H1 (cell line): ENCODE measurements at regions not wholly inside any gene's neighbourhood (a gene's known extent, or its start where the extent isn't known, plus 50 kb on each side); places are given as distances from the start of the nearest gene placed in this dataset.

Experiments
- CTCF ChIA-PET: fragments of 300-600 bp; sonication (Branson Sonifier 250); formaldehyde crosslinking; loops from one replicate; lab custom pipeline; 2021; ENCODE audit not compliant: partially characterized antibody; lab: Charles Lee
- POLR2A ChIA-PET: fragments of 300-600 bp; sonication (Branson Sonifier 250); formaldehyde crosslinking; loops from one replicate; lab custom pipeline; 2021; ENCODE audit warnings: inconsistent platforms; ENCODE audit not compliant: partially characterized antibody; lab: Charles Lee
- DNase-seq, 2 experiments: peaks; one replicate each; pipeline versions ENCODE4 v3.0.0 to v3.0.0-alpha.2; 2010 to 2022; ENCODE audit warnings: low spot score in 2 of 2, low read depth in 1 of 2, mixed read lengths in 1 of 2
- FAIRE-seq: peaks from 2 replicates; lab custom pipeline; 2011; peaks lifted over from hg19 to GRCh38; lab: Jason Lieb, UNC
- H2AFZ ChIP-seq: 2 replicates; pipeline ENCODE4 v1.8.1; 2012; ENCODE audit warnings: low read length, inconsistent platforms
- H2AK5ac ChIP-seq: 2 replicates; pipeline ENCODE4 v1.6.1; 2013; ENCODE audit warnings: low read depth, low read length
- H2BK120ac ChIP-seq: replicated peaks from 2 replicates; pipeline ENCODE3; 2013; ENCODE audit warnings: low read depth, low read length, inconsistent platforms
- H2BK12ac ChIP-seq: 2 replicates; pipeline ENCODE4 v1.6.1; 2013; ENCODE audit warnings: low read depth, low read length
- H2BK15ac ChIP-seq: 2 replicates; pipeline ENCODE4 v1.6.1; 2013; ENCODE audit warnings: low read length
- H2BK20ac ChIP-seq: 2 replicates; pipeline ENCODE4 v1.6.1; 2013; ENCODE audit warnings: low read length
- H2BK5ac ChIP-seq: 2 replicates; pipeline ENCODE4 v1.6.1; 2013; ENCODE audit warnings: low read depth, low read length
- H3K14ac ChIP-seq: 2 replicates; pipeline ENCODE4 v1.6.1; 2013; ENCODE audit warnings: inconsistent platforms; ENCODE audit not compliant: insufficient read length
- H3K18ac ChIP-seq: 2 replicates; pipeline ENCODE4 v1.6.1; 2013; ENCODE audit warnings: low read length; ENCODE audit errors: extremely low read depth
- H3K23ac ChIP-seq: 2 replicates; pipeline ENCODE4 v1.6.1; 2013; ENCODE audit warnings: inconsistent platforms; ENCODE audit not compliant: insufficient read length
- H3K23me2 ChIP-seq: 2 replicates; pipeline ENCODE4 v1.6.1; 2013; ENCODE audit warnings: low read depth, low read length
- H3K27ac ChIP-seq: 2 replicates; pipeline ENCODE4 v1.6.1; 2011; ENCODE audit warnings: low read depth, low read length, inconsistent platforms
- H3K27me3 ChIP-seq, 4 experiments: replicated peaks in 1 of 4; 1 replicate in 1 of 4; 2 replicates in 3 of 4; pipeline versions ENCODE4 v1.6.1 to v1.8.1; 2011 to 2013; ENCODE audit warnings: low read length in 3 of 4, mild to moderate bottlenecking in 3 of 4, inconsistent platforms in 2 of 4, mixed read lengths in 2 of 4, moderate library complexity in 1 of 4; ENCODE audit not compliant: control insufficient read depth in 3 of 4, insufficient read depth in 3 of 4; ENCODE audit errors: extremely low read depth in 1 of 4
- H3K36me3 ChIP-seq, 4 experiments: 2 replicates each; pipeline versions ENCODE4 v1.6.1 to v1.8.1; 2011 to 2013; ENCODE audit warnings: mild to moderate bottlenecking in 4 of 4, low read length in 3 of 4, moderate library complexity in 2 of 4, control low read depth in 1 of 4, inconsistent platforms in 1 of 4; ENCODE audit not compliant: insufficient read depth in 4 of 4, control insufficient read depth in 2 of 4
- H3K4ac ChIP-seq: replicated peaks from 2 replicates; pipeline ENCODE3; 2013; ENCODE audit warnings: low read length, low read depth, mixed read lengths, inconsistent platforms; ENCODE audit not compliant: insufficient read length
- H3K4me1 ChIP-seq, 4 experiments: replicated peaks in 1 of 4; 1 replicate in 1 of 4; 2 replicates in 3 of 4; pipeline versions ENCODE4 v1.6.1 to v1.8.1; 2011 to 2013; ENCODE audit warnings: low read length in 3 of 4, inconsistent platforms in 2 of 4, mixed read lengths in 1 of 4; ENCODE audit not compliant: insufficient read depth in 4 of 4, control insufficient read depth in 3 of 4
- H3K4me2 ChIP-seq, 2 experiments: 2 replicates each; pipeline versions ENCODE4 v1.6.1 to v1.8.1; 2011 to 2013; ENCODE audit warnings: low read depth in 2 of 2, low read length in 2 of 2, control low read depth in 1 of 2, inconsistent platforms in 1 of 2, mild to moderate bottlenecking in 1 of 2; ENCODE audit not compliant: insufficient read depth in 1 of 2
- H3K4me3 ChIP-seq, 4 experiments: fragments of 200-600, 300-600 bp in 1 of 4; sonication (generic), shearing (Covaris generic), sonication (Bioruptor Twin) in 1 of 4; 2 replicates each; pipeline versions ENCODE4 v1.5.1 to v1.8.1; 2011 to 2016; ENCODE audit warnings: low read length in 4 of 4, low read depth in 3 of 4, control low read depth in 2 of 4, inconsistent platforms in 2 of 4, mild to moderate bottlenecking in 2 of 4, mixed read lengths in 1 of 4, moderate library complexity in 1 of 4; ENCODE audit not compliant: insufficient read depth in 2 of 4; ENCODE audit errors: extremely low read depth in 1 of 4
- H3K56ac ChIP-seq: replicated peaks from 2 replicates; pipeline ENCODE3; 2013; ENCODE audit warnings: low read depth, mild to moderate bottlenecking, mixed read lengths, low read length, inconsistent platforms; ENCODE audit not compliant: insufficient read length
- H3K79me1 ChIP-seq: 2 replicates; pipeline ENCODE4 v1.6.1; 2013; ENCODE audit warnings: low read depth, low read length, control low read depth
- H3K79me2 ChIP-seq, 2 experiments: 2 replicates each; pipeline versions ENCODE4 v1.6.1 to v1.8.1; 2012 to 2013; ENCODE audit warnings: low read length in 2 of 2, mild to moderate bottlenecking in 2 of 2, inconsistent platforms in 1 of 2; ENCODE audit not compliant: insufficient read depth in 2 of 2, control insufficient read depth in 1 of 2
- H3K9ac ChIP-seq, 4 experiments: replicated peaks in 1 of 4; 1 replicate in 1 of 4; 2 replicates in 3 of 4; pipeline versions ENCODE4 v1.6.1 to v1.8.1; 2011 to 2013; ENCODE audit warnings: low read depth in 3 of 4, low read length in 3 of 4, control low read depth in 2 of 4, mild to moderate bottlenecking in 2 of 4, moderate library complexity in 2 of 4, inconsistent platforms in 1 of 4; ENCODE audit errors: extremely low read depth in 1 of 4
- H3K9me3 ChIP-seq, 2 experiments: 2 replicates each; pipeline versions ENCODE4 v1.6.1 to v1.8.1; 2012 to 2013; ENCODE audit warnings: mild to moderate bottlenecking in 2 of 2, moderate library complexity in 2 of 2, control low read depth in 1 of 2, inconsistent platforms in 1 of 2, low read depth in 1 of 2, low read length in 1 of 2, mixed read lengths in 1 of 2; ENCODE audit not compliant: insufficient read depth in 2 of 2
- H4K20me1 ChIP-seq, 2 experiments: replicated peaks in 1 of 2; 2 replicates each; pipeline versions ENCODE3 to v1.8.1; 2011 to 2013; ENCODE audit warnings: inconsistent platforms in 2 of 2, low read length in 2 of 2, mild to moderate bottlenecking in 1 of 2; ENCODE audit not compliant: insufficient read depth in 2 of 2, control insufficient read depth in 1 of 2
- H4K5ac ChIP-seq: 2 replicates; pipeline ENCODE4 v1.6.1; 2013; ENCODE audit warnings: low read length, low read depth, mixed read lengths, inconsistent platforms; ENCODE audit not compliant: insufficient read length
- H4K8ac ChIP-seq: 2 replicates; pipeline ENCODE4 v1.8.0; 2013; ENCODE audit warnings: mild to moderate bottlenecking, moderate library complexity, low read length, inconsistent platforms; ENCODE audit not compliant: insufficient read depth; ENCODE audit errors: extremely low read depth
- H4K91ac ChIP-seq: replicated peaks from 2 replicates; pipeline ENCODE3; 2013; ENCODE audit warnings: low read length, mixed read lengths, inconsistent platforms; ENCODE audit not compliant: insufficient read length
- HDAC6 ChIP-seq: IDR thresholded peaks from one replicate; pipeline ENCODE4 v1.7.1; 2012; ENCODE audit warnings: low read depth, mild to moderate bottlenecking, inconsistent platforms, low read length, moderate library complexity
- WGBS, 2 experiments: shearing (Covaris generic) in 1 of 2; methylation state at CpG; one replicate each; pipeline versions ENCODE4 v1.1.6 to v1.1.7; 2013 to 2015; ENCODE audit warnings: low lambda C conversion rate in 2 of 2, mixed read lengths in 2 of 2, inconsistent platforms in 1 of 2, low coverage in 1 of 2, missing lambda C conversion rate in 1 of 2; ENCODE audit not compliant: insufficient replicate concordance in 2 of 2, insufficient coverage in 1 of 2, insufficient read length in 1 of 2; ENCODE audit errors: extremely low coverage in 1 of 2, missing lambda C conversion rate in 1 of 2; 5-methylcytosine and 5-hydroxymethylcytosine counted together

GRCh38 chr6:140225701-140226436, 851.4 kb upstream of the CITED2 start:
- Histone ChIP-seq H3K18ac (no peak overlapping the region), H3K79me2 (no peaks in the 10 kb centered on the region), H4K91ac (no peak overlapping the region), H2BK120ac (no peak overlapping the region), H2AFZ (no peak overlapping the region), H3K27me3 (no peaks in the 10 kb centered on the region), H2BK12ac (no peak overlapping the region), H3K9me3 (no peaks in the 10 kb centered on the region), H2BK15ac (no peak overlapping the region), H3K79me1 (no peaks in the 10 kb centered on the region), H3K36me3 (no peaks in the 10 kb centered on the region), H2BK20ac (no peak overlapping the region), H4K20me1 (no peaks in the 10 kb centered on the region), H3K4me1 (no peaks in the 10 kb centered on the region), H3K56ac (no peak overlapping the region), H3K27ac (no peak overlapping the region), H3K14ac (no peak overlapping the region), H4K5ac (no peak overlapping the region), H3K4me3 (no peak overlapping the region), H3K23ac (no peak overlapping the region), H2AK5ac (no peak overlapping the region), H2BK5ac (no peak overlapping the region), H3K9ac (no peak overlapping the region), H3K4me2 (no peak overlapping the region), H3K4ac (no peak overlapping the region), H3K23me2 (no peaks in the 10 kb centered on the region), H4K8ac (no peak overlapping the region)
- FAIRE-seq (no peak), DNase-seq (no peak)
- TF ChIP-seq HDAC6, result no peak
- CTCF ChIA-PET, result no interaction called here
- WGBS, 2 experiments, result 90% methylated on average over 2 of the region's 2 CpGs; no CpG with 5 or more reads in 1 of the 2 experiments
- POLR2A ChIA-PET, result no interaction called here
